Dendritic cell treated with granulocyte-macrophage colony-stimulating factor and Interleukin-4, amounts not matched to agents 40 ng/mL and 50 ng/mL, for 4 days (primary cell): ENCODE measurements at regions not wholly inside any gene's neighbourhood (a gene's known extent, or its start where the extent isn't known, plus 50 kb on each side); places are given as distances from the start of the nearest gene placed in this dataset.
"Not testable (repeated sequence)": the region's sequence is repeated elsewhere in the genome, so short reads cannot be mapped to it uniquely, and the experiment has no call there.

Experiments used
- H3K27ac Mint-ChIP-seq: one replicate; pipeline ENCODE4 v1.8.0; 2022; ENCODE audit warnings: mild to moderate bottlenecking, mixed read lengths
- H3K27me3 Mint-ChIP-seq: one replicate; pipeline ENCODE4 v1.8.0; 2022; ENCODE audit warnings: mild to moderate bottlenecking, mixed read lengths
- H3K36me3 Mint-ChIP-seq: one replicate; pipeline ENCODE4 v1.8.0; 2022; ENCODE audit warnings: low read depth, mixed read lengths
- H3K4me1 Mint-ChIP-seq: one replicate; pipeline ENCODE4 v1.8.0; 2022; ENCODE audit warnings: low read depth, mixed read lengths
- H3K4me3 Mint-ChIP-seq: one replicate; pipeline ENCODE4 v1.8.0; 2022; ENCODE audit warnings: mild to moderate bottlenecking, moderate library complexity, mixed read lengths
- H3K9me3 Mint-ChIP-seq: one replicate; pipeline ENCODE4 v1.8.0; 2022; ENCODE audit warnings: mixed read lengths
- intact Hi-C: fragments of 100-400 bp; cut with micrococcal nuclease; formaldehyde crosslinking; loops from one replicate; pipeline ENCODE4 v1.15.0; 2022

- Mint-ChIP-seq H3K36me3 (no peaks in the 10 kb centered on the region), H3K4me1 (no peaks in the 10 kb centered on the region), H3K27me3 (no peaks in the 10 kb centered on the region), H3K4me3 (no peak overlapping the region), H3K9me3 (no peaks in the 10 kb centered on the region), H3K27ac (no peak overlapping the region)
- intact Hi-C loops, result no loop called here
Measured at GRCh38 chr6:113190170-113190569, 667.0 kb upstream of the MARCKS start.

- H3K9me3 Mint-ChIP-seq, result no peaks in the 10 kb centered on the region
- no peak overlapping the region for H3K4me3 Mint-ChIP-seq
- no peaks in the 10 kb centered on the region for H3K36me3 Mint-ChIP-seq
- intact Hi-C loops, result no loop called here
- H3K27ac Mint-ChIP-seq, result no peak overlapping the region
- H3K27me3 Mint-ChIP-seq, result no peaks in the 10 kb centered on the region
- H3K4me1 Mint-ChIP-seq, result no peaks in the 10 kb centered on the region
Measured at GRCh38 chr6:113194090-113194489, 663.1 kb upstream of the MARCKS start.

GRCh38 chr6:113202852-113203714 is 654.1 kb upstream of the MARCKS start:
- Mint-ChIP-seq H3K4me3 (no peak overlapping the region), H3K27ac (no peak overlapping the region), H3K27me3 (no peaks in the 10 kb centered on the region), H3K4me1 (no peaks in the 10 kb centered on the region), H3K9me3 (no peaks in the 10 kb centered on the region), H3K36me3 (no peaks in the 10 kb centered on the region)
- intact Hi-C loops, result no loop called here

- intact Hi-C loops, result no loop called here
- Mint-ChIP-seq H3K9me3 (no peaks in the 10 kb centered on the region), H3K27ac (no peak overlapping the region), H3K36me3 (no peaks in the 10 kb centered on the region), H3K27me3 (no peaks in the 10 kb centered on the region), H3K4me3 (no peak overlapping the region), H3K4me1 (no peaks in the 10 kb centered on the region)
Measured at GRCh38 chr6:113203715-113204110, 653.4 kb upstream of the MARCKS start.

- Mint-ChIP-seq H3K4me3 (no peak overlapping the region), H3K9me3 (no peaks in the 10 kb centered on the region), H3K27me3 (no peaks in the 10 kb centered on the region), H3K4me1 (no peaks in the 10 kb centered on the region), H3K36me3 (no peaks in the 10 kb centered on the region), H3K27ac (no peak overlapping the region)
- intact Hi-C loops, result no loop called here
Measured at GRCh38 chr6:113205553-113205952, 651.6 kb upstream of the MARCKS start.

- intact Hi-C loops, result no loop called here
- Mint-ChIP-seq H3K27ac (no peak overlapping the region), H3K4me1 (no peaks in the 10 kb centered on the region), H3K27me3 (no peaks in the 10 kb centered on the region), H3K4me3 (no peak overlapping the region), H3K9me3 (no peaks in the 10 kb centered on the region), H3K36me3 (no peaks in the 10 kb centered on the region)
Measured at GRCh38 chr6:113208726-113209125, 648.4 kb upstream of the MARCKS start.

GRCh38 chr6:113209315-113209714 is 647.8 kb upstream of the MARCKS start:
- Mint-ChIP-seq H3K4me3 (no peak overlapping the region), H3K9me3 (no peaks in the 10 kb centered on the region), H3K27me3 (no peaks in the 10 kb centered on the region), H3K36me3 (no peaks in the 10 kb centered on the region), H3K4me1 (no peaks in the 10 kb centered on the region), H3K27ac (no peak overlapping the region)
- intact Hi-C loops, result no loop called here

GRCh38 chr6:113211170-113211569 is 646.0 kb upstream of the MARCKS start:
- intact Hi-C loops, result no loop called here
- no peak overlapping the region for H3K4me3 Mint-ChIP-seq

GRCh38 chr6:113219783-113220182 is 637.4 kb upstream of the MARCKS start:
- Mint-ChIP-seq H3K36me3 (no peaks in the 10 kb centered on the region), H3K9me3 (peaks cover 28% of the 10 kb centered on the region), H3K27me3 (no peaks in the 10 kb centered on the region), H3K4me1 (no peaks in the 10 kb centered on the region), H3K27ac (no peak overlapping the region), H3K4me3 (no peak overlapping the region)
- intact Hi-C loops, result no loop called here

More at GRCh38 chr6:113211170-113211569, 646.0 kb upstream of the MARCKS start:
- Mint-ChIP-seq H3K9me3 (peaks cover 11% of the 10 kb centered on the region), H3K27ac (no peak overlapping the region), H3K4me1 (no peaks in the 10 kb centered on the region), H3K27me3 (no peaks in the 10 kb centered on the region), H3K36me3 (no peaks in the 10 kb centered on the region)

- intact Hi-C loops, result no loop called here
- H3K27ac Mint-ChIP-seq, result no peak overlapping the region
- no peaks in the 10 kb centered on the region for H3K4me1 Mint-ChIP-seq
- no peaks in the 10 kb centered on the region for H3K36me3 Mint-ChIP-seq
- H3K9me3 Mint-ChIP-seq, result peaks cover 19% of the 10 kb centered on the region
- H3K27me3 Mint-ChIP-seq, result no peaks in the 10 kb centered on the region
- H3K4me3 Mint-ChIP-seq, result no peak overlapping the region
Measured at GRCh38 chr6:113220832-113221231, 636.3 kb upstream of the MARCKS start.

GRCh38 chr6:113221850-113222249 is 635.3 kb upstream of the MARCKS start:
- Mint-ChIP-seq H3K27me3 (no peaks in the 10 kb centered on the region), H3K4me1 (no peaks in the 10 kb centered on the region), H3K4me3 (no peak overlapping the region), H3K9me3 (peaks cover 19% of the 10 kb centered on the region), H3K36me3 (no peaks in the 10 kb centered on the region), H3K27ac (no peak overlapping the region)
- intact Hi-C loops, result no loop called here

GRCh38 chr6:113246186-113246585 is 611.0 kb upstream of the MARCKS start:
- Mint-ChIP-seq H3K9me3 (peaks cover 25% of the 10 kb centered on the region), H3K4me1 (no peaks in the 10 kb centered on the region), H3K36me3 (no peaks in the 10 kb centered on the region), H3K27me3 (no peaks in the 10 kb centered on the region), H3K27ac (no peak overlapping the region), H3K4me3 (no peak overlapping the region)
- intact Hi-C loops, result no loop called here

GRCh38 chr6:113248532-113248931 is 608.6 kb upstream of the MARCKS start:
- Mint-ChIP-seq H3K27ac (no peak overlapping the region), H3K4me3 (no peak overlapping the region), H3K9me3 (peaks cover 35% of the 10 kb centered on the region), H3K27me3 (no peaks in the 10 kb centered on the region), H3K36me3 (no peaks in the 10 kb centered on the region), H3K4me1 (no peaks in the 10 kb centered on the region)
- intact Hi-C loops, result no loop called here

- H3K27ac Mint-ChIP-seq, H3K27me3 Mint-ChIP-seq, H3K4me3 Mint-ChIP-seq, H3K4me1 Mint-ChIP-seq, intact Hi-C loops, H3K36me3 Mint-ChIP-seq: not testable (repeated sequence)
- peaks cover 32% of the 10 kb centered on the region for H3K9me3 Mint-ChIP-seq
Measured at GRCh38 chr6:113254194-113254593, 603.0 kb upstream of the MARCKS start.

GRCh38 chr6:113258771-113259170 is 598.4 kb upstream of the MARCKS start:
- intact Hi-C loops, result no loop called here
- H3K9me3 Mint-ChIP-seq, result peaks cover 18% of the 10 kb centered on the region
- H3K27ac Mint-ChIP-seq, result no peak overlapping the region
- H3K36me3 Mint-ChIP-seq, result no peaks in the 10 kb centered on the region
- H3K4me3 Mint-ChIP-seq, result no peak overlapping the region
- no peaks in the 10 kb centered on the region for H3K27me3 Mint-ChIP-seq
- H3K4me1 Mint-ChIP-seq, result no peaks in the 10 kb centered on the region
